CD4-positive, alpha-beta T cell (primary cell): ENCODE measurements at regions not wholly inside any gene's neighbourhood (a gene's known extent, or its start where the extent isn't known, plus 50 kb on each side); places are given as distances from the start of the nearest gene placed in this dataset.

Experiments
- ATAC-seq: fragments of 200-7000 bp; cut with Tn5 transposase; one replicate; pipeline ENCODE4 v1.10.0; 2022; ENCODE audit warnings: mild to moderate bottlenecking; ENCODE audit not compliant: poor library complexity
- CTCF ChIA-PET: fragments of 350-600 bp; sonication (Branson Sonifier 250); formaldehyde crosslinking; loops from one replicate; lab custom pipeline; 2021; ENCODE audit warnings: antibody characterized with exemption, inconsistent platforms; lab: Charles Lee
- POLR2A ChIA-PET: fragments of 350-600 bp; sonication (Branson Sonifier 250); formaldehyde crosslinking; loops from one replicate; lab custom pipeline; 2021; ENCODE audit warnings: antibody characterized with exemption, inconsistent platforms; lab: Charles Lee
- DNase-seq, 14 experiments: peaks; one replicate each; pipeline ENCODE4 v3.0.0-alpha.2; 2013 to 2020; ENCODE audit warnings: mixed read lengths in 2 of 14
- H3K27ac ChIP-seq, 2 donors: one replicate each; pipeline versions ENCODE4 v1.5.1 to v1.7.0; 2013; ENCODE audit warnings: low read length in 2 of 2, low read depth in 1 of 2, mild to moderate bottlenecking in 1 of 2
- H3K27me3 ChIP-seq, 2 experiments: 1 replicate in 1 of 2; 2 replicates in 1 of 2; pipeline versions ENCODE4 v1.6.1 to v1.7.0; 2013; ENCODE audit warnings: low read length in 2 of 2, control low read depth in 1 of 2, mild to moderate bottlenecking in 1 of 2, moderate library complexity in 1 of 2; ENCODE audit not compliant: insufficient read depth in 2 of 2, control insufficient read depth in 1 of 2
- H3K36me3 ChIP-seq: one replicate; pipeline ENCODE4 v1.6.1; 2013; ENCODE audit warnings: low read length, control low read depth; ENCODE audit not compliant: insufficient read depth
- H3K4me1 ChIP-seq: one replicate; pipeline ENCODE4 v1.6.1; 2013; ENCODE audit warnings: low read length, control low read depth; ENCODE audit not compliant: insufficient read depth
- H3K4me3 ChIP-seq: one replicate; pipeline ENCODE4 v1.5.1; 2013; ENCODE audit warnings: mild to moderate bottlenecking, low read length, moderate library complexity
- H3K9me3 ChIP-seq, 2 experiments: 1 replicate in 1 of 2; 2 replicates in 1 of 2; pipeline versions ENCODE4 v1.6.1 to v1.7.0; 2013; ENCODE audit warnings: low read length in 2 of 2, mild to moderate bottlenecking in 2 of 2, control low read depth in 1 of 2, moderate library complexity in 1 of 2; ENCODE audit not compliant: control insufficient read depth in 1 of 2, insufficient read depth in 1 of 2
- H3K27ac Mint-ChIP-seq: one replicate; pipeline ENCODE4 v1.8.0; 2020; ENCODE audit warnings: mixed read lengths
- H3K27me3 Mint-ChIP-seq: one replicate; pipeline ENCODE4 v1.8.0; 2021; ENCODE audit warnings: mixed read lengths
- H3K36me3 Mint-ChIP-seq: one replicate; pipeline ENCODE4 v1.8.0; 2021; ENCODE audit warnings: low read depth, mixed read lengths
- H3K4me1 Mint-ChIP-seq: one replicate; pipeline ENCODE4 v1.8.0; 2021; ENCODE audit warnings: low read depth, mixed read lengths
- H3K4me3 Mint-ChIP-seq: one replicate; pipeline ENCODE4 v1.8.0; 2020; ENCODE audit warnings: mild to moderate bottlenecking, mixed read lengths
- H3K9me3 Mint-ChIP-seq: one replicate; pipeline ENCODE4 v1.8.0; 2020; ENCODE audit warnings: mixed read lengths
- CTCF ChIP-seq: fragments of 200-600 bp; IDR thresholded peaks from one replicate; pipeline ENCODE4 v1.8.0; 2022; ENCODE audit warnings: antibody characterized with exemption, mild to moderate bottlenecking
- intact Hi-C, 2 experiments: fragments of 100-400 bp; cut with DNase I in 1 of 2; cut with micrococcal nuclease in 1 of 2; formaldehyde crosslinking; loops; one replicate each; pipeline versions ENCODE4 v1.15.1 to v1.9.0; 2023 to 2025; cut with DNase I, micrococcal nuclease

- Histone ChIP-seq H3K27ac (no peak overlapping the region), H3K4me1 (no peaks in the 10 kb centered on the region), H3K4me3 (no peak overlapping the region), H3K36me3 (no peaks in the 10 kb centered on the region), H3K27me3 (no peaks in the 10 kb centered on the region), H3K9me3 (no peaks in the 10 kb centered on the region)
- Mint-ChIP-seq H3K27me3 (no peaks in the 10 kb centered on the region), H3K36me3 (no peaks in the 10 kb centered on the region), H3K4me3 (no peak overlapping the region), H3K9me3 (peaks cover 4% of the 10 kb centered on the region), H3K4me1 (no peaks in the 10 kb centered on the region), H3K27ac (no peak overlapping the region)
- ChIA-PET CTCF (no interaction called here), POLR2A (no interaction called here)
- intact Hi-C loops: no loop called here
- DNase-seq (no peak), ATAC-seq (no peak)
- no peak for TF ChIP-seq CTCF
Observed at GRCh38 chr3:74075241-74075640, 450.5 kb upstream of the PDZRN3 start.

- peaks cover 4% of the 10 kb centered on the region for H3K9me3 Mint-ChIP-seq
- intact Hi-C loops: no loop called here
- no peak overlapping the region for H3K27ac Mint-ChIP-seq
- no peaks in the 10 kb centered on the region for H3K36me3 Mint-ChIP-seq
- no peaks in the 10 kb centered on the region for H3K36me3 ChIP-seq
- CTCF ChIA-PET: no interaction called here
- ATAC-seq (no peak), DNase-seq (no peak)
- no peak overlapping the region for H3K27ac ChIP-seq
- H3K4me1 ChIP-seq: no peaks in the 10 kb centered on the region
- no peaks in the 10 kb centered on the region for H3K27me3 Mint-ChIP-seq
- POLR2A ChIA-PET: no interaction called here
- H3K27me3 ChIP-seq: no peaks in the 10 kb centered on the region
- no peaks in the 10 kb centered on the region for H3K9me3 ChIP-seq
- TF ChIP-seq CTCF: no peak
- H3K4me1 Mint-ChIP-seq: no peaks in the 10 kb centered on the region
- no peak overlapping the region for H3K4me3 ChIP-seq
- no peak overlapping the region for H3K4me3 Mint-ChIP-seq
Observed at GRCh38 chr3:74074700-74075099, 450.0 kb upstream of the PDZRN3 start.

GRCh38 chr3:74067296-74067695 is 442.6 kb upstream of the PDZRN3 start:
- ATAC-seq (no peak), DNase-seq (no peak)
- Mint-ChIP-seq H3K27me3 (no peaks in the 10 kb centered on the region), H3K27ac (no peak overlapping the region), H3K4me3 (no peak overlapping the region), H3K4me1 (no peaks in the 10 kb centered on the region), H3K36me3 (no peaks in the 10 kb centered on the region), H3K9me3 (peaks cover 5% of the 10 kb centered on the region)
- no peaks in the 10 kb centered on the region for H3K27me3 ChIP-seq
- no peaks in the 10 kb centered on the region for H3K36me3 ChIP-seq
- intact Hi-C loops: no loop called here
- no peak for TF ChIP-seq CTCF
- H3K27ac ChIP-seq: no peak overlapping the region
- H3K9me3 ChIP-seq: peaks cover 0 to 4% of the 10 kb centered on the region in 2 experiments
- ChIA-PET CTCF (no interaction called here), POLR2A (no interaction called here)
- H3K4me1 ChIP-seq: no peaks in the 10 kb centered on the region
- no peak overlapping the region for H3K4me3 ChIP-seq
